HepG2 (cell line): ENCODE measurements at regions not wholly inside any gene's neighbourhood (a gene's known extent, or its start where the extent isn't known, plus 50 kb on each side); places are given as distances from the start of the nearest gene placed in this dataset.

Experiments used
- ATAC-seq: fragments of 200-7000 bp; cut with Tn5 transposase; 3 replicates; pipeline ENCODE4 v1.9.1; 2020; ENCODE audit warnings: mild to moderate bottlenecking, moderate library complexity
- BruUV-seq: library from RNA; stranded (reverse); fragments of 400-500 nt; replicated peaks from 2 replicates; lab custom pipeline; 2021; lab: Mats Ljungman, UMichigan
- CTCF ChIA-PET: fragments of 300-600 bp; formaldehyde crosslinking; extraction: SDS; loops from one replicate; lab custom pipeline; 2021; ENCODE audit warnings: low total read pairs, inconsistent platforms, low intra/inter-chr PET ratio; lab: Yijun Ruan, JAX
- POLR2A ChIA-PET: fragments of 350-600 bp; sonication (Branson Sonifier 250); formaldehyde crosslinking; loops from one replicate; lab custom pipeline; 2020; ENCODE audit warnings: antibody characterized with exemption, inconsistent platforms; lab: Yijun Ruan, JAX
- DNase-seq: peaks from one replicate; pipeline ENCODE4 v3.0.0-alpha.2; 2015; ENCODE audit warnings: low spot score
- FAIRE-seq: peaks from 3 replicates; lab custom pipeline; 2011; peaks lifted over from hg19 to GRCh38; lab: Jason Lieb, UNC
- H2AFZ ChIP-seq: one replicate; pipeline ENCODE4 v1.6.1; 2011; ENCODE audit warnings: low read length, inconsistent platforms
- H3K27ac ChIP-seq: fragments of 300-600 bp; 3 replicates; pipeline ENCODE4 v1.8.0; 2011; ENCODE audit warnings: mixed run types, mild to moderate bottlenecking, mixed read lengths, low read length, inconsistent platforms; ENCODE audit not compliant: insufficient read depth; ENCODE audit errors: extremely low read length
- H3K27me3 ChIP-seq, 2 experiments: fragments of 200-600 bp in 1 of 2; 2 replicates in 1 of 2; 3 replicates in 1 of 2; pipeline versions ENCODE4 v1.6.0 to v1.8.0; 2011; ENCODE audit warnings: low read length in 2 of 2, mild to moderate bottlenecking in 2 of 2, moderate library complexity in 2 of 2, inconsistent platforms in 1 of 2; ENCODE audit not compliant: insufficient read depth in 2 of 2, control insufficient read depth in 1 of 2
- H3K36me3 ChIP-seq, 2 experiments: fragments of 200-600 bp in 1 of 2; replicated peaks in 1 of 2; 2 replicates in 1 of 2; 3 replicates in 1 of 2; pipeline versions ENCODE4 v1.5.1 to v1.8.0; 2011; ENCODE audit warnings: low read length in 2 of 2, inconsistent platforms in 1 of 2; ENCODE audit not compliant: insufficient read depth in 2 of 2, control insufficient read depth in 1 of 2
- H3K4me1 ChIP-seq: 2 replicates; pipeline ENCODE4 v1.5.1; 2012; ENCODE audit warnings: low read length, inconsistent platforms; ENCODE audit not compliant: insufficient read depth
- H3K4me2 ChIP-seq: 2 replicates; pipeline ENCODE4 v1.6.0; 2011; ENCODE audit warnings: low read depth, low read length, inconsistent platforms
- H3K4me3 ChIP-seq, 3 experiments: fragments of 200-600 bp in 1 of 3; sonication (generic), shearing (Covaris generic) in 1 of 3; replicated peaks in 1 of 3; 2 replicates each; pipeline ENCODE4 v1.5.1; 2011 to 2016; ENCODE audit warnings: low read length in 3 of 3, inconsistent platforms in 2 of 3, low read depth in 2 of 3, mild to moderate bottlenecking in 2 of 3, control low read depth in 1 of 3, mixed read lengths in 1 of 3; ENCODE audit not compliant: insufficient read depth in 1 of 3
- H3K79me2 ChIP-seq: one replicate; pipeline ENCODE4 v1.6.1; 2011; ENCODE audit warnings: low read length, inconsistent platforms; ENCODE audit not compliant: insufficient read depth
- H3K9ac ChIP-seq: 2 replicates; pipeline ENCODE4 v1.6.0; 2011; ENCODE audit warnings: mild to moderate bottlenecking, low read depth, low read length, inconsistent platforms; ENCODE audit not compliant: insufficient read depth
- H3K9me3 ChIP-seq: 2 replicates; pipeline ENCODE4 v1.5.1; 2012; ENCODE audit warnings: mild to moderate bottlenecking, low read length
- H4K20me1 ChIP-seq: 2 replicates; pipeline ENCODE4 v1.6.0; 2011; ENCODE audit warnings: inconsistent platforms, mild to moderate bottlenecking, low read length, moderate library complexity; ENCODE audit not compliant: insufficient read depth
- CHCHD3 ChIP-seq: sonication (generic); formaldehyde crosslinking; IDR thresholded peaks from 2 replicates; pipeline ENCODE4 v1.8.0; 2022; ENCODE audit warnings: mild to moderate bottlenecking, missing genetic modification reagents, moderate library complexity
- FOXO1 ChIP-seq: sonication (generic); formaldehyde crosslinking; IDR thresholded peaks from 2 replicates; pipeline ENCODE4 v1.4.0; 2020; ENCODE audit warnings: missing genetic modification reagents
- GZF1 ChIP-seq: sonication (generic); formaldehyde crosslinking; IDR thresholded peaks from 2 replicates; pipeline ENCODE4 v1.5.1; 2020; ENCODE audit warnings: mild to moderate bottlenecking, missing genetic modification reagents
- HNRNPH1 ChIP-seq: fragments of 200-400 bp; formaldehyde crosslinking; optimal IDR thresholded peaks from 2 replicates; pipeline ENCODE3; 2017; ENCODE audit warnings: mild to moderate bottlenecking, low read depth, low read length
- KDM5A ChIP-seq: fragments of 200-600 bp; sonication (generic); IDR thresholded peaks from 2 replicates; pipeline ENCODE4 v1.7.0; 2018; ENCODE audit warnings: antibody characterized with exemption, mild to moderate bottlenecking, low read length, borderline replicate concordance
- KLF15 ChIP-seq: sonication (generic); formaldehyde crosslinking; IDR thresholded peaks from 2 replicates; pipeline ENCODE4 v1.8.1; 2023; ENCODE audit warnings: borderline replicate concordance, mild to moderate bottlenecking, inconsistent platforms, missing genetic modification reagents, mixed read lengths
- KLF6 ChIP-seq: IDR thresholded peaks from 2 replicates; pipeline ENCODE4 v1.8.0; 2016; ENCODE audit warnings: missing biosample characterization, missing genetic modification reagents
- MAFK ChIP-seq, 2 experiments: IDR thresholded peaks in 1 of 2; conservative IDR thresholded peaks in 1 of 2; 2 replicates each; pipeline ENCODE4 v1.6.1; 2011; ENCODE audit warnings: improper control_type of control experiment in 2 of 2, low read length in 2 of 2
- NAIF1 ChIP-seq: sonication (generic); formaldehyde crosslinking; IDR thresholded peaks from 2 replicates; pipeline ENCODE4 v1.5.0; 2020; ENCODE audit warnings: mild to moderate bottlenecking, missing genetic modification reagents, borderline replicate concordance
- NR2F6 ChIP-seq, 2 experiments: IDR thresholded peaks; 2 replicates each; pipeline ENCODE4 v1.6.1; 2016; ENCODE audit warnings: antibody characterized with exemption in 1 of 2, mild to moderate bottlenecking in 1 of 2
- PAX8 ChIP-seq: sonication (generic); formaldehyde crosslinking; IDR thresholded peaks from 2 replicates; pipeline ENCODE4 v1.8.0; 2022; ENCODE audit warnings: mild to moderate bottlenecking, missing genetic modification reagents, borderline replicate concordance
- POGZ ChIP-seq: sonication (generic); formaldehyde crosslinking; IDR thresholded peaks from 2 replicates; pipeline ENCODE4 v1.4.0; 2020; ENCODE audit warnings: mild to moderate bottlenecking, missing genetic modification reagents
- SIX1 ChIP-seq: sonication (generic); formaldehyde crosslinking; IDR thresholded peaks from 2 replicates; pipeline ENCODE4 v1.4.0; 2020; ENCODE audit warnings: missing genetic modification reagents, borderline replicate concordance
- SOX13 ChIP-seq, 3 experiments: fragments of 450-650 bp in 1 of 3; sonication (generic) in 1 of 3; formaldehyde crosslinking in 1 of 3; IDR thresholded peaks in 2 of 3; conservative IDR thresholded peaks in 1 of 3; 2 replicates each; pipeline versions ENCODE4 v1.5.0 to v1.6.1; 2016 to 2020; ENCODE audit warnings: antibody characterized with exemption in 1 of 3, mild to moderate bottlenecking in 1 of 3, missing compliant biosample characterization in 1 of 3, missing genetic modification reagents in 1 of 3, moderate library complexity in 1 of 3
- TBX3 ChIP-seq: fragments of 450-650 bp; IDR thresholded peaks from 2 replicates; pipeline ENCODE4 v1.6.1; 2017; ENCODE audit warnings: antibody characterized with exemption, mild to moderate bottlenecking, inconsistent platforms, borderline replicate concordance
- ZC3H13 ChIP-seq: sonication (generic); formaldehyde crosslinking; IDR thresholded peaks from 2 replicates; pipeline ENCODE4 v1.8.1; 2023; ENCODE audit warnings: mild to moderate bottlenecking, missing genetic modification reagents, moderate library complexity
- ZNF564 ChIP-seq: sonication (generic); formaldehyde crosslinking; IDR thresholded peaks from 2 replicates; pipeline ENCODE4 v1.8.1; 2023; ENCODE audit warnings: mild to moderate bottlenecking, missing genetic modification reagents
- WGBS: methylation state at CpG from one replicate; pipeline ENCODE4 v1.1.6; 2017; ENCODE audit warnings: low lambda C conversion rate; 5-methylcytosine and 5-hydroxymethylcytosine counted together
- in situ Hi-C: cut with HindIII; loops from 2 replicates; pipeline ENCODE4 v1.10.0; 2017; ENCODE audit warnings: low pct_unique_long_range_greater_than_20kb; ENCODE audit not compliant: extremely low pct_ligation_motif_present
- intact Hi-C: fragments of 100-400 bp; cut with micrococcal nuclease; formaldehyde crosslinking; loops from one replicate; pipeline ENCODE4 v1.10.0; 2022; ENCODE audit not compliant: unreplicated experiment
- TF ChIP-seq, protein P1 (sequence below): IDR thresholded peaks from 2 replicates; pipeline ENCODE4 v1.6.1; 2016

DNA sequence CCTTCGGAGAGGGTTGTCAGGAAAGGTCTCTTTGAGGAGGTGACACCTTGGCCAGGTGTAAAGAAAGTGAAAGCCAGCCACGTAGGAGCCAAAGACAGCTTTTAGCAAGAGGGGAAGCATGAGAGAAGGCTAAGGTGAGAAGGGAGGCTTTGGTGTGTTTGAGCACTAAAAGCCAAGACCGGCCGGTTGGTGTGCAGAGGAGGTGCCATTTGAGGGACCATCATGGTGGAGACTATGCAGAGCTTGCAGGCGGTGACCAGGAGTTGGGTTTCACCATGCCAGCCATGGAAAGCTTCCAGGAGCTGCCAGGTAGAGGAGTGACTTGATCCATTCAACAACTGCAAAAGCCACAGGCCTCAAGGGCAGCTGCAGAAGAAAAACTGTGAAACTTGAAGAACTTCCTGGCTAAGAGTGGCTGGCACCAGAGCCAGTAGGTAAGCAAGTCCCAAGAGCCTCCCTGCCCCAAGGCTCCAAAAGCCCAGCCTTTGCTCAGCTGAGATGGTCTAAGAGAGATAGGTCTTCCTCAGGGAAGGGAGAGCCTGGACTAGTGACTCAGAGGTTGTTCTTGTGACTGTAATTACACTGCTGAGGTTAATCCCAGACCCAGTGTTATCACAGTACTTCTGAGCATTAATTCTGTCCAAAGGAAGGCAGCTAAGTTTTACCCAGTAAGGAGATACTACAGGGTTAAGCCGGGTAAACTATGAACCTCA is 319.0 kb downstream of the BCL11A start (continued):
- TF ChIP-seq NAIF1 (CRISPR knock-in tag) = no peak
- TF ChIP-seq ZNF564 (CRISPR knock-in tag) = no peak

DNA sequence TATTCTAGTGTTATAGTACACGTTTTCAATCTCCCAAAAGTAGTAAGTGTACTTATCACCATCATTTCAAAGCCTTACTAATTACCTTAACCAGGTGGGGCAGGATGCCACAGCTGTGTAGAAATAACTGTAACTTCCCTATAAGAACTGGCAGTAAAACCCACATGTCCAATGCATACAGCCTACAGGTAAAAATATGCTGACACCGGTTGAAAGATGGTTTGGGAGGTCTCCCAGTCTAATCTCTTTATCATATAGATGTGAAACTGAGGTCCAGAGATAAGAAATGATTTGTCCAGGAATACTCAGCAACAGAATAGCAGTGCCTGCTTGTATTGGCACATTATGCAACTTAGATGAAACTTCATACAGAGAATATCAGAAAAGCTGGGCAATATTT is 322.9 kb downstream of the BCL11A start:
- no peak for FAIRE-seq
- WGBS = 9% methylated on average over 2 of the region's 2 CpGs
- no peak for ATAC-seq
- intact Hi-C loops (no loop called here), in situ Hi-C loops (no loop called here)
- ChIA-PET POLR2A (no interaction called here), CTCF (no interaction called here)
- H3K36me3 ChIP-seq = no peaks in the 10 kb centered on the region
- no peak overlapping the region for H3K4me2 ChIP-seq
- H3K27ac ChIP-seq = no peak overlapping the region
- no peaks in the 10 kb centered on the region for H3K27me3 ChIP-seq
- H3K9me3 ChIP-seq = peaks cover 25% of the 10 kb centered on the region
- DNase-seq = no peak
- TF ChIP-seq MAFK (conservative IDR thresholded peaks at IDR 0.05 in 1 of 2, IDR thresholded peaks at IDR 0.05 in 1 of 2; ENCODE audit: low read length in 2 of 2) = peak; percentile 52 to 70; a peak in 2 of 4 replicates
- TF ChIP-seq, protein P1, sequence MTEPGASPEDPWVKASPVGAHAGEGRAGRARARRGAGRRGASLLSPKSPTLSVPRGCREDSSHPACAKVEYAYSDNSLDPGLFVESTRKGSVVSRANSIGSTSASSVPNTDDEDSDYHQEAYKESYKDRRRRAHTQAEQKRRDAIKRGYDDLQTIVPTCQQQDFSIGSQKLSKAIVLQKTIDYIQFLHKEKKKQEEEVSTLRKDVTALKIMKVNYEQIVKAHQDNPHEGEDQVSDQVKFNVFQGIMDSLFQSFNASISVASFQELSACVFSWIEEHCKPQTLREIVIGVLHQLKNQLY (CRISPR knock-in tag) = no peak
- BruUV-seq = no TSS peak
- H3K4me1 ChIP-seq = no peaks in the 10 kb centered on the region
- H3K4me3 ChIP-seq = no peak overlapping the region
- no peak overlapping the region for H3K9ac ChIP-seq
- no peaks in the 10 kb centered on the region for H4K20me1 ChIP-seq
- no peak overlapping the region for H2AFZ ChIP-seq
- H3K79me2 ChIP-seq = no peaks in the 10 kb centered on the region

DNA sequence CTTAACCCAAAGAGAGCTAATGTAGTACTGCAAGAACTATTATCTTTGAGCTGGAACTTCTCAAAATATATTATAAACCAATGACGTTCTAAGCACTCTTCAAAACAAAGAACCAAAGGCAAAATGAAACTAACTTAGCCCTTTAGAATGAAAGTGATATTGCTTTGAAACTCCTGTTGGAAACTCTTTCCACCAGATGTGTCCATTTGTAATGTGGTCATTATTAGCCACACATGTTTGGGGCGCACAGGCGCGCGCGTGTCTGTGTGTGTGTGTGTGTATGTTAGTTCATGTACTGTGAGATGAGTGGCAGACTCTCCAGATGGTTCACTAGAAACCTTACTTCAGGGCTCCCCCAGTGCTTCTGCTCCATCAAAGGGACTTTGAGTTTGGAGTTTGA is 323.4 kb downstream of the BCL11A start:
- Histone ChIP-seq H3K36me3 (no peaks in the 10 kb centered on the region), H2AFZ (no peak overlapping the region), H3K4me2 (no peak overlapping the region), H3K79me2 (no peaks in the 10 kb centered on the region), H3K9me3 (peaks cover 25% of the 10 kb centered on the region), H3K9ac (no peak overlapping the region), H3K27ac (no peak overlapping the region), H4K20me1 (no peaks in the 10 kb centered on the region), H3K4me3 (no peak overlapping the region), H3K4me1 (no peaks in the 10 kb centered on the region), H3K27me3 (no peaks in the 10 kb centered on the region)
- ATAC-seq = no peak
- DNase-seq = no peak
- no peak for FAIRE-seq
- ChIA-PET POLR2A (no interaction called here), CTCF (no interaction called here)
- in situ Hi-C loops (no loop called here), intact Hi-C loops (no loop called here)
- 80% methylated on average over 6 of the region's 6 CpGs for WGBS
- no TSS peak for BruUV-seq
- TF ChIP-seq FOXO1 (no peak), ZC3H13 (CRISPR knock-in tag) (no peak), SIX1 (CRISPR knock-in tag) (no peak), KLF15 (CRISPR knock-in tag) (no peak), NR2F6 (IDR thresholded peaks at IDR 0.05) (no peak), NR2F6 (CRISPR knock-in tag; IDR thresholded peaks at IDR 0.05) (no peak), PAX8 (CRISPR knock-in tag) (no peak), KDM5A (no peak), GZF1 (CRISPR knock-in tag) (no peak), TBX3 (no peak), POGZ (CRISPR knock-in tag) (no peak), CHCHD3 (CRISPR knock-in tag) (no peak), SOX13 (IDR thresholded peaks at IDR 0.05) (no peak), SOX13 (CRISPR knock-in tag; conservative IDR thresholded peaks at IDR 0.05 in 1 of 2, IDR thresholded peaks at IDR 0.05 in 1 of 2) (no peak), HNRNPH1 (no peak), KLF6 (CRISPR knock-in tag) (no peak)
